Stimulated activated CD4-positive, alpha-beta T cell treated with anti-CD3 and anti-CD28 coated beads, Interleukin-1b, Interleukin-23, amount 100 ng/mL, for 24 hours (primary cell): ENCODE measurements at regions not wholly inside any gene's neighbourhood (a gene's known extent, or its start where the extent isn't known, plus 50 kb on each side); places are given as distances from the start of the nearest gene placed in this dataset.
"Not testable (repeated sequence)": the region's sequence is repeated elsewhere in the genome, so short reads cannot be mapped to it uniquely, and the experiment has no call there.

Experiments
- DNase-seq, 4 experiments: peaks; one replicate each; pipeline ENCODE4 v3.0.0-alpha.2; 2020; ENCODE audit warnings: low read depth in 4 of 4, low spot score in 1 of 4

DNA sequence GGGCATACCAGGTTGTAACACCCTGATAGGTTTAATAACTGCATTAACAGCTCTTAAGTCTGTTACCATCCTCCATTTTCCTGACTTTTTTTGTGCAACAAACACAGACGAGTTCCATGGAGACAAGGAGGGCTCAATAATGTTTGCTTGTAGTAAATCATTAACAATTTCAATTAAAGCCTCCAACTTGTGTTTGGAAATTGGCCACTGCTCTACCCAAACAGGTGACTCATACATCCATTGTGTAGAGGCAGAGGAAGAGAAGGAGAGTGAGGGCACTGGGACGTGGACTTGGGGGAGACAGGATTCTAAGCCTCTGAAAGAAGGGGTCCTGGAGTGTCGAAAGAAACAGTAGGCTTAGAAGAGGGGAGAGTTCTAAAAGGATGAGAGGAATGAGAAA, 213.6 kb upstream of the KCNN2 start:
- DNase-seq, result no peak

DNA sequence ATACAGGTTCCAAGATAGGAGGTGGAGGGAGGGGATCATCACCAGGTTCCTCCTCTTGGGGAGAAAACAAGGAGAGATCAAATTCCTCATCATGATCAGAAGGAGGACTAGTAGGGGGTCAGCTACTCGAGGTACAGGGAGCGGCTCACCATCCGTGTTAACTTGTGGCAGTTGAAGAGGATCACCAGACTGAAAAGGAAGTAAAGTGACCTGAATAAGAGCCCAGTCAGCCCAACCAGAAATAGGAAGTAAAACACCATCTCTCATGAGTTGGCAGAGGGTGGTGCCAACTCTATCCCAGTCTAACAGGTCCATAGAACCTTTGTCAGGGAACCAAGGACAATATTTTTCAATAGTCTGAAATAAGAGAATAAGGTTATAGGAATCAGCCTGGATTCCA, 213.1 kb upstream of the KCNN2 start:
- DNase-seq, result not testable (repeated sequence)

- no peak for DNase-seq
Observed at GRCh38 chr5:114152656-114153360, 209.1 kb upstream of the KCNN2 start.

DNA sequence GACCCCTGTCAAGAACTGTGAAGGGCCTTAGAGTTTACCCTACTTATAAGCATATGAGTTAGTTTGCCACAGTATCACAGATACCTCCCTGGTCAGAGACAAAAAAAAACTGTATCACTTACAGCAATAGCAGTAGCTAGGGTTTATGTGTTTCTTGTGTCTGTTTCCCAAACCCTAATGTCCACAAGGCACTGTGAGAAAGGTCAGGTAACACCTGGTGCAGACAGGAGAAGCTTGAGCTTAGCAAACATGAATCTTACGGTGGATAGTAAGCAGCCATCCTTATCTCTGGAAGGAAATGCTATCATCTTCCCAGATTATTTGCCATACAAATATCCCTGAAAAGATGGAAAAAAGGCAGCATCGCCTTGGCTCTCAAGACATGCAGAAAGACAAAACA, 208.5 kb upstream of the KCNN2 start:
- DNase-seq, result no peak

- no peak for DNase-seq
Observed at GRCh38 chr5:114153833-114154232, 208.0 kb upstream of the KCNN2 start.

GRCh38 chr5:114166081-114166480, 195.8 kb upstream of the KCNN2 start:
- no peak for DNase-seq

GRCh38 chr5:114174131-114174530, 187.7 kb upstream of the KCNN2 start:
- DNase-seq, result no peak

- DNase-seq, result no peak
Observed at GRCh38 chr5:114174837-114175236, 187.0 kb upstream of the KCNN2 start.

DNA sequence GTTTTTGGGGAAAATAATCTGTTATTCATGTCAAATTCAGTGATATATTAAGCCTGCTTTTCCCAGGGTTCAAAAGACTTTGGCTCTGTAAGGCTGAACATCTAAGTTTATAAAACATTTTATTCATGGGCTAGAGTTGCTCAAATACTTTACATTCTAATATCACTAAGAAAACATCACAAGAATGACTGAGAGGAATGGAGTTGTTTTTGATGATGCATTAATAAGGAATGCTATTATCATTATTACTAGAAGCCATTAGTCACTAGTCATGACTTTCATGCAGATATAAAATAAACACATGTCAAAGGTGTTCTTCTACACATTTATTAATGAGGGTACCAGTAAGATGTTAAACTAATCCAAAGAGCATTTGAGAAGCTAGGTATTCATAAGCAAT, 185.5 kb upstream of the KCNN2 start:
- DNase-seq, result no peak

- no peak for DNase-seq
Observed at GRCh38 chr5:114179134-114179533, 182.7 kb upstream of the KCNN2 start.

GRCh38 chr5:114184006-114184405, 177.9 kb upstream of the KCNN2 start:
- DNase-seq, result no peak

GRCh38 chr5:114185274-114185673, 176.6 kb upstream of the KCNN2 start:
- no peak for DNase-seq

DNA sequence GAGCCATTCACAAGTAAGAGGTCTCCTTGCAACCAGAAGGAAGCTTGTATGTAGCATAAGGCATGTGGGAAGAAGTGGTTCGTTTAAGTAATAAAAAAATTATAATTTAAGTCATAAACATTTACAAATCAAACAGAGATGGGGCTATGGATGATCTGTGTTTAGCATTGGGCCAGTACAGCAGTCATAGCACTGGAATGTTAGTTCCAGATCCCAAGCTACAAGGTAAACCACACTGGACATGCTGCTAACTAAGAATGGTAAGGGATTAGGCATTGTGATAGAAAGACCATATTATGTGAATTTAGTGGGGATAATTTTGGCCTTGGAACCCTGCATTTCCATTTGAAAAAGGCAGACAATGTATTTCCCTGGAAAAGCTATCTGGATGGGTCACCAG, 170.4 kb upstream of the KCNN2 start:
- no peak for DNase-seq

DNA sequence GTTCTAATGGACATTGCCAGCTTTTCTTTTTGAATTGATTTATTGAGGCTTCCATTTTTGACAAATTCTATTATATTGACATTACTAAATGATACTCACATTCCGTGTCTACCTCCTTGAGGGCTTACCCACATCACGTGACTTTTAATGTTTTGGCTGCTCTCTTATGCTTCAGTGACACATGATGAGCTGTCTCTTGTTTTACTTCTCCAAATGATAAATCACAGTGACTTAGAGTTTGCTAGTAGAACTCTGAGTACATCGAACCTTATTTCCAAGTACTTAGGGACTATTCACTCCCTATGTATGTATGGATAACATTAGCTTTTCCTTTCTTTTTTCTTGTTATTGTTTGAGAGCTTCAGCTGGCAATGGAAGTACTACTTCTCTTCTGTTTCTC, 169.8 kb upstream of the KCNN2 start:
- no peak for DNase-seq

GRCh38 chr5:114201332-114201731, 160.5 kb upstream of the KCNN2 start:
- no peak for DNase-seq

DNA sequence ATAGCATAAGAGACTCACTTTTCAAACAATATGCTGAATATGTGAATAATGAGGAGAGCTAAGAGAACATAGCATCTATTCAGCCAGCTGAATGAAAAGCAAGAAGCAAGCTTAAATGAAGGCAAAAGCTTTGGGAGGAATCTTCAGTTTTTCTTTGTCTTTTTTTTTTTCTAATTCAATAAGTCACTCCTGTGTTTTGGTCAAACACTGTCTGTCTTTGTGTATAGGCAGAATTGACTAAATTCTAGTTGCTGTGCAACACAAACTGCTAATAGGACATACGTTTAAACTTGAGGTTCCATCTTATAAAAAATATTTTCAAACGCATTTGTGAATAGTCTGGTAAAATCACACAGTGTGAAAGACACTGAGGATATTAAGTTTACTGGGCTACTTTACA, 156.9 kb upstream of the KCNN2 start:
- DNase-seq, result no peak

DNA sequence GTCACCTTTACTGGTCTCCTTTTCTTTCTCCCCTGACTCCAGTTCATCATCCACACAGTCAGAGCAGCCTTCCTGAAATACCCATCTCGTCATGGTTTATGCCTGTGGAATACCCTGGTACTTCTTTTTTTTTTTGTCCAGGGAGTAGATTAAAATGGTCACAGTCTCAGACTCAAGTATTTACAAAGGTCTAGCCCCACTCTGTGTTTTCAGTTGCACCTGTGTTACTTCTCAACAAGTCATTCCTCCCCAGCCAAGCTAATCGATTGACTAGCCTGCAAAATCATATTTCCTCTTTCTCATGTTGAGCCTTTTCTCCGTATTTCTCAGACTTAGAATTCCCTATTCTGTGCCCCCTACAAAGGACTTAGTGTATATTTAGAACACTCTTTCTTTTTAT, 155.2 kb upstream of the KCNN2 start:
- no peak for DNase-seq

DNA sequence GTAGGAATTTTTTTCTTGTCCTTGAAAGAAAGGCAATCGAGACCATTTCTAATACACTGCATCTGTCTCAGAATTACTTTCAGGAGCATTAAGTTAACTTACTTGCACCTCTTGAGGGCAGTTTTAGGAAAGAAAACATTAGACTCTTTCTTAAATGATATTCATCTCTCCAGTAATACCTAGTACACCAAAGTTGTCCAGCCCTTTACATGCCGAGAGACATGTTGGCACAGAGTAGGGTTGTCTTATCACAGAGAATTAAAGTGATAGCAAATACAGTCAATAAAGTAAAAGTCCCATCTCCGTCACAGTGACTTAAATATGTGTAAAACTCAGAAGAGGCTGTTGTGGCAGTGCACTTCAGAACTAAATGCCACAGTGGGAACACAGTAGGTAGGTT, 154.3 kb upstream of the KCNN2 start:
- DNase-seq, result no peak

GRCh38 chr5:114208120-114208519, 153.8 kb upstream of the KCNN2 start:
- DNase-seq, result no peak

DNA sequence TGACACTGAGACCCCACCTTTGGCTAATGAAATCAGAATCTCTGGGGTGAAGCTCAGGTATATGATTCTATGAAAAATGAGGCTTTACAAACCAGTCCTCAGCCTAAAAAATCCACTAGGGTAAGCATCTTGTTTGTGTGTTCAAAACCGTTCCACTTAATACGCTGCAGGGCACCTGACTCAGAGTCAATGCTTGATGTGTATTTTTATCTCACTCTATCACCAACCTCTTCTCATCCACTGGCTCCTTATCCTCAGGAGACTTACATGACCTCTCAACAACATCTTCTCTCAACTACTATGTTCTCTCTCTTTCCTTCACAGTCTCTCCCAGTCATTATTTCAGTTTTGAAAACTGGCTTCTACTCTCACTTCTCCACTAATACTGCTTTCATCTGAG, 153.3 kb upstream of the KCNN2 start:
- DNase-seq, result no peak

DNA sequence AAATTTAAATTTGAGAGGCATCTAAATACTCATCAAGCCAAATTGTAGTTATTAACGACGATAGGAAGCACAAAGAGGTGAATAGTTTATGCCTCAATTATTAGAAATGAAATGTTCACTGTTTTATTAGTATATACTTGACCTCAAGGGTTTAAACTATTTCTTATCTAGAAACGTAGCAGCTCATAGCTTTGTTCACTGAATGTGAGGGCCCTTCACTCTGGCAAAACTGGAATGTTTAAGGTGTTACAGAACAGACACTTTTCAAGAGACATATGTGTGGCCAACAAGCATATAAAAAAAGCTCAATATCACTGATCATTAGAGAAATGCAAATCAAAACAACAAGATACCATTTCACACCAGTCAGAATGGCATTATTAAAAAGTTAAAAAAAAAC, 151.2 kb upstream of the KCNN2 start:
- no peak for DNase-seq

- DNase-seq, result no peak
Observed at GRCh38 chr5:114221807-114222206, 140.1 kb upstream of the KCNN2 start.

DNA sequence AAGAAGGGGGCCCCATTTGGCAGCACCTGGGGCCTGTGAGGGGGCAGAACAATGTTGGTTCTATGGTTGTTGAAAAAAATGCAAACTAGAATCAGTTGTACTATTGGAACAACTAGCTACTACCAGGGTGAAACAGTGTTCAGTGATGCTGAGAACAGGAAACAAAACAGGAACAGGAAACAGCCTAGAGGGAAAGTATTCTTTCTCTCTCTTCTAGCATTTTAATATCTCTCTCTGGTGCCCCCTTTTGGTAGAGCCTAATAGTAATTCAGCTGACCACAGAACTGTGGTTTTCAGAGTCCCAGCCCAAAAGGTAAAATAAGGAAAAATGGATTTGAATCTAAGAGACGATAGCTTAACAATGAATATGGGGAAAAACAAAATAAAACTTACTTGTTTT, 138.0 kb upstream of the KCNN2 start:
- DNase-seq, result no peak

DNA sequence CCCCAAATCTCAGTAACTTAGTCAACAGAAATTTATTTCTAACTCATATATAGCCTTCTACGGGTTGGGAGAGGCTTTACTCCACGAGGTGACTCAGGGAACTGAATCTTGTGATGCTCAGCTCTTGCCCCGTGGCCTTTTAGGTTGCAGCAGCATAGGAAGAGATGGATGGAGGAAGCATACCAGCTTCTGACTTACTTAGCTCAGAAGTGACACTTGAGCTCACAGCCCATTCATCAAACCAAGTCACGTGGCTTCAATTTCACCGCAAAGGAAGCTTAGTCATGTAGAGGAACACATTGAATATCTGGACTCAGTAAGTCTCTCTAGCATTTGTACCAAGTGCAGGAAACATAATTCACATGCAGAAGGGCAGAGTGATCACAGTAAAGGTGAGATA, 124.1 kb upstream of the KCNN2 start:
- DNase-seq, result no peak
